B cell (primary cell): ENCODE measurements at regions not wholly inside any gene's neighbourhood (a gene's known extent, or its start where the extent isn't known, plus 50 kb on each side); places are given as distances from the start of the nearest gene placed in this dataset.

Experiments
- ATAC-seq: fragments of 200-7000 bp; cut with Tn5 transposase; one replicate; pipeline ENCODE4 v1.10.0; 2021; ENCODE audit warnings: low read depth, mild to moderate bottlenecking, moderate number of reproducible peaks, moderate library complexity
- CTCF ChIA-PET: fragments of 350-600 bp; sonication (Branson Sonifier 250); formaldehyde crosslinking; loops from one replicate; lab custom pipeline; 2021; ENCODE audit warnings: antibody characterized with exemption, inconsistent platforms; lab: Charles Lee
- POLR2A ChIA-PET: fragments of 350-600 bp; sonication (Branson Sonifier 250); formaldehyde crosslinking; loops from one replicate; lab custom pipeline; 2021; ENCODE audit warnings: antibody characterized with exemption; lab: Charles Lee
- DNase-seq: peaks from one replicate; pipeline ENCODE4 v3.0.0; 2013
- H2AFZ ChIP-seq: 2 replicates; pipeline ENCODE4 v1.6.1; 2012; ENCODE audit warnings: mild to moderate bottlenecking, low read depth, low read length; ENCODE audit not compliant: insufficient read depth, poor library complexity, severe bottlenecking
- H3K27ac ChIP-seq, 2 donors: 1 replicate in 1 of 2; 2 replicates in 1 of 2; pipeline ENCODE4 v1.5.1; 2012 to 2013; ENCODE audit warnings: low read length in 2 of 2, mild to moderate bottlenecking in 2 of 2, moderate library complexity in 1 of 2
- H3K27me3 ChIP-seq, 4 experiments: fragments of 200-600 bp in 1 of 4; sonication (generic) in 1 of 4; replicated peaks in 1 of 4; 1 replicate in 2 of 4; 2 replicates in 2 of 4; pipeline versions ENCODE4 v1.6.1 to v1.7.0; 2013 to 2016; ENCODE audit warnings: low read length in 3 of 4, mild to moderate bottlenecking in 2 of 4, mixed read lengths in 1 of 4, moderate library complexity in 1 of 4; ENCODE audit not compliant: insufficient read depth in 4 of 4, control insufficient read depth in 3 of 4; ENCODE audit errors: control extremely low read depth in 1 of 4
- H3K36me3 ChIP-seq, 2 experiments: replicated peaks in 1 of 2; 1 replicate in 1 of 2; 2 replicates in 1 of 2; pipeline versions ENCODE4 v1.6.1 to v1.7.1; 2013; ENCODE audit warnings: low read length in 1 of 2; ENCODE audit not compliant: insufficient read depth in 2 of 2, control insufficient read depth in 1 of 2; ENCODE audit errors: control extremely low read depth in 1 of 2, extremely low read depth in 1 of 2
- H3K4me1 ChIP-seq, 2 donors: fragments of 200-600 bp in 1 of 2; sonication (generic) in 1 of 2; 1 replicate in 1 of 2; 2 replicates in 1 of 2; pipeline versions ENCODE4 v1.5.1 to v1.6.1; 2013 to 2017; ENCODE audit warnings: low read length in 2 of 2; ENCODE audit not compliant: control insufficient read depth in 2 of 2, insufficient read depth in 2 of 2
- H3K4me2 ChIP-seq: replicated peaks from 2 replicates; pipeline ENCODE3; 2012; ENCODE audit warnings: mild to moderate bottlenecking, low read depth, low read length; ENCODE audit not compliant: poor library complexity, severe bottlenecking
- H3K4me3 ChIP-seq, 5 experiments: fragments of 200-600 bp in 1 of 5; sonication (generic) in 1 of 5; 1 replicate in 3 of 5; 2 replicates in 2 of 5; pipeline versions ENCODE4 v1.5.1 to v1.7.0; 2011 to 2016; ENCODE audit warnings: low read length in 4 of 5, mild to moderate bottlenecking in 4 of 5, low read depth in 2 of 5, control low read depth in 1 of 5, moderate library complexity in 1 of 5; ENCODE audit not compliant: insufficient read depth in 1 of 5; ENCODE audit errors: control extremely low read depth in 1 of 5, extremely low read depth in 1 of 5
- H3K79me2 ChIP-seq: fragments of 200-600 bp; sonication (generic); one replicate; pipeline ENCODE4 v1.6.0; 2016; ENCODE audit warnings: low read length; ENCODE audit not compliant: control insufficient read depth, insufficient read depth
- H3K9ac ChIP-seq: fragments of 200-600 bp; sonication (generic); 2 replicates; pipeline ENCODE4 v1.6.1; 2017; ENCODE audit warnings: mild to moderate bottlenecking, low read length, moderate library complexity
- H3K9me3 ChIP-seq, 3 donors: one replicate each; pipeline versions ENCODE4 v1.6.1 to v1.7.1; 2013; ENCODE audit warnings: low read length in 2 of 3; ENCODE audit not compliant: control insufficient read depth in 2 of 3, insufficient read depth in 1 of 3; ENCODE audit errors: control extremely low read depth in 1 of 3
- H4K20me1 ChIP-seq: 2 replicates; pipeline ENCODE4 v1.6.0; 2012; ENCODE audit warnings: mild to moderate bottlenecking, low read length; ENCODE audit not compliant: insufficient read depth, control insufficient read depth, poor library complexity, severe bottlenecking
- H3K27ac Mint-ChIP-seq: one replicate; pipeline ENCODE4 v1.8.0; 2021; ENCODE audit warnings: mixed read lengths
- H3K27me3 Mint-ChIP-seq: one replicate; pipeline ENCODE4 v1.8.0; 2021; ENCODE audit warnings: mixed read lengths
- H3K4me1 Mint-ChIP-seq: one replicate; pipeline ENCODE4 v1.8.0; 2021; ENCODE audit warnings: mixed read lengths
- H3K4me3 Mint-ChIP-seq: one replicate; pipeline ENCODE4 v1.8.0; 2021; ENCODE audit warnings: mixed read lengths
- H3K9me3 Mint-ChIP-seq: one replicate; pipeline ENCODE4 v1.8.0; 2022; ENCODE audit warnings: mixed read lengths; ENCODE audit not compliant: insufficient read depth
- EZH2 ChIP-seq: IDR thresholded peaks from 2 replicates; pipeline ENCODE4 v1.6.1; 2012; ENCODE audit warnings: borderline replicate concordance, low read depth, mild to moderate bottlenecking, moderate library complexity, low read length; ENCODE audit not compliant: insufficient read depth, poor library complexity, severe bottlenecking
- WGBS: methylation state at CpG from one replicate; pipeline ENCODE4 v1.1.5; 2013; ENCODE audit warnings: missing lambda C conversion rate; ENCODE audit not compliant: insufficient coverage; 5-methylcytosine and 5-hydroxymethylcytosine counted together
- intact Hi-C: fragments of 100-400 bp; cut with micrococcal nuclease; formaldehyde crosslinking; loops from one replicate; pipeline ENCODE4 v1.10.0; 2022
- TF ChIP-seq, protein P1 (sequence below): fragments of 200-600 bp; IDR thresholded peaks from one replicate; pipeline ENCODE4 v1.8.0; 2022; ENCODE audit warnings: antibody characterized with exemption, mild to moderate bottlenecking

DNA sequence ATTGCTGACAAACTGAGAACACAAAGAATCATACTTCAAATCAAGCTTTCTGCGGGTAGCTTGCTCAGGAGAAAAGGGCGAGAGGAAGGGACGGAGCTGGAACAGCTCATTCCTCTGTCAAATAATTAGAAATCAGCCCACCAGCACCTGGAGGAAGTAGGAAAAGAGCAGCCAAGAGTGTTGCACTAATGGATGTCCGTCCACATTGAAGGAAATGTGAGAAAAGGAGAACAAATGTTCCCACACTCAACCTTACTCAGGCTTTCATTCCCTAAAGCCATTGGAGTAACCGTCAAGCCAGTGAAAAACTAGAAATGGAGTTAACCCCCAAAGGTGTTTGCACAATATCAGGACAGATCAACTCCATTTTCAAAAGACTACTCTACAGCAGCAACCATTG is 233.0 kb upstream of the PRKD1 start:
- no peaks in the 10 kb centered on the region for H3K4me1 ChIP-seq
- no peak for DNase-seq
- Mint-ChIP-seq H3K4me1 (no peaks in the 10 kb centered on the region), H3K9me3 (no peaks in the 10 kb centered on the region), H3K27me3 (no peaks in the 10 kb centered on the region), H3K4me3 (no peak overlapping the region), H3K27ac (no peak overlapping the region)
- no peaks in the 10 kb centered on the region for H4K20me1 ChIP-seq
- no peak for ATAC-seq
- H3K9me3 ChIP-seq = no peaks in the 10 kb centered on the region
- H3K79me2 ChIP-seq = no peaks in the 10 kb centered on the region
- intact Hi-C loops = no loop called here
- no CpG with 5 or more reads among the region's 5 CpGs for WGBS
- no peak overlapping the region for H3K9ac ChIP-seq
- H3K36me3 ChIP-seq = no peaks in the 10 kb centered on the region
- H3K27ac ChIP-seq = no peak overlapping the region
- no peaks in the 10 kb centered on the region for H3K27me3 ChIP-seq
- ChIA-PET POLR2A (no interaction called here), CTCF (no interaction called here)
- no peak overlapping the region for H3K4me2 ChIP-seq
- H3K4me3 ChIP-seq = no peak overlapping the region
- no peak overlapping the region for H2AFZ ChIP-seq
- TF ChIP-seq, protein P1, sequence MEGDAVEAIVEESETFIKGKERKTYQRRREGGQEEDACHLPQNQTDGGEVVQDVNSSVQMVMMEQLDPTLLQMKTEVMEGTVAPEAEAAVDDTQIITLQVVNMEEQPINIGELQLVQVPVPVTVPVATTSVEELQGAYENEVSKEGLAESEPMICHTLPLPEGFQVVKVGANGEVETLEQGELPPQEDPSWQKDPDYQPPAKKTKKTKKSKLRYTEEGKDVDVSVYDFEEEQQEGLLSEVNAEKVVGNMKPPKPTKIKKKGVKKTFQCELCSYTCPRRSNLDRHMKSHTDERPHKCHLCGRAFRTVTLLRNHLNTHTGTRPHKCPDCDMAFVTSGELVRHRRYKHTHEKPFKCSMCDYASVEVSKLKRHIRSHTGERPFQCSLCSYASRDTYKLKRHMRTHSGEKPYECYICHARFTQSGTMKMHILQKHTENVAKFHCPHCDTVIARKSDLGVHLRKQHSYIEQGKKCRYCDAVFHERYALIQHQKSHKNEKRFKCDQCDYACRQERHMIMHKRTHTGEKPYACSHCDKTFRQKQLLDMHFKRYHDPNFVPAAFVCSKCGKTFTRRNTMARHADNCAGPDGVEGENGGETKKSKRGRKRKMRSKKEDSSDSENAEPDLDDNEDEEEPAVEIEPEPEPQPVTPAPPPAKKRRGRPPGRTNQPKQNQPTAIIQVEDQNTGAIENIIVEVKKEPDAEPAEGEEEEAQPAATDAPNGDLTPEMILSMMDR = no peak
- TF ChIP-seq EZH2 = no peak

DNA sequence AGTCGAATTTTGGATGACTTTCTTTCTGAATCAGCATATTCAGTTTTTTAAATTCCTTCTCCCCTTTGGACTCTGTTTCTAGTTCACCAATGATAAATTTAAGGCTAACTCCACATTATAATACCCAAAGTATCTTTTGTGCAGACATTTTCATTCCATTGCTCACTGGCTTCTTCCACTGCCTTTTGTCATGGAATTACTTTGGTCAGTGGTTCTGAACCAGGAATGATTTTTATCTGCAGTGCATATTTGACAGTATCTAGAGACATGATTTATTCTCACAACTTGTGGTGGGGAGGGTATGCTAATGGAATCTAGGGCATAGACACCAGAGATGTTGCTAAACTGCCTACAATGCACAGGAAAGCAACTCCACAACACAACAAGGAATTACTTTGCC is 234.4 kb upstream of the PRKD1 start:
- intact Hi-C loops = no loop called here
- no peaks in the 10 kb centered on the region for H3K9me3 Mint-ChIP-seq
- H3K9me3 ChIP-seq = no peaks in the 10 kb centered on the region
- no peaks in the 10 kb centered on the region for H3K4me1 ChIP-seq
- H4K20me1 ChIP-seq = no peaks in the 10 kb centered on the region
- no peaks in the 10 kb centered on the region for H3K27me3 Mint-ChIP-seq
- H3K27ac ChIP-seq = no peak overlapping the region
- no peak overlapping the region for H3K4me3 ChIP-seq
- no peak overlapping the region for H3K9ac ChIP-seq
- TF ChIP-seq, protein P1 = no peak
- no peak for TF ChIP-seq EZH2
- H3K4me1 Mint-ChIP-seq = no peaks in the 10 kb centered on the region
- H3K4me3 Mint-ChIP-seq = no peak overlapping the region
- ATAC-seq (no peak), DNase-seq (no peak)
- ChIA-PET POLR2A (no interaction called here), CTCF (no interaction called here)
- H2AFZ ChIP-seq = no peak overlapping the region
- H3K79me2 ChIP-seq = no peaks in the 10 kb centered on the region
- H3K27ac Mint-ChIP-seq = no peak overlapping the region
- H3K36me3 ChIP-seq = no peaks in the 10 kb centered on the region
- H3K4me2 ChIP-seq = no peak overlapping the region
- no CpG with 5 or more reads among the region's 1 CpG for WGBS
- no peaks in the 10 kb centered on the region for H3K27me3 ChIP-seq
